Posterior cingulate gyrus (tissue), 11 donors: ENCODE measurements at regions not wholly inside any gene's neighbourhood (a gene's known extent, or its start where the extent isn't known, plus 50 kb on each side); places are given as distances from the start of the nearest gene placed in this dataset.
"Not testable (repeated sequence)": the region's sequence is repeated elsewhere in the genome, so short reads cannot be mapped to it uniquely, and the experiment has no call there.

Experiments
- DNase-seq, 10 donors: peaks; one replicate each; pipeline versions ENCODE4 v3.0.0 to v3.0.0-alpha.2; 2020 to 2021; ENCODE audit warnings: mixed read lengths in 3 of 10
- intact Hi-C: fragments of 100-400 bp; cut with DNase I; formaldehyde crosslinking; loops from one replicate; pipeline ENCODE4 v1.15.1; 2023

GRCh38 chr14:106329987-106330774, 803.8 kb downstream of the TMEM121 start:
- intact Hi-C loops, DNase-seq: not testable (repeated sequence)

- DNase-seq, result peak in 1 of 10 donors; percentile 44
- intact Hi-C loops, result not testable (repeated sequence)
Observed at GRCh38 chr14:106334428-106335109, 808.2 kb downstream of the TMEM121 start.

- DNase-seq, intact Hi-C loops: not testable (repeated sequence)
Observed at GRCh38 chr14:106335110-106335429, 808.7 kb downstream of the TMEM121 start.

GRCh38 chr14:106338775-106339174, 812.4 kb downstream of the TMEM121 start:
- intact Hi-C loops, DNase-seq: not testable (repeated sequence)

GRCh38 chr14:106340658-106341057, 814.3 kb downstream of the TMEM121 start:
- intact Hi-C loops, DNase-seq: not testable (repeated sequence)

GRCh38 chr14:106341161-106341560, 814.8 kb downstream of the TMEM121 start:
- intact Hi-C loops, DNase-seq: not testable (repeated sequence)

- intact Hi-C loops, result no loop called here
- no peak for DNase-seq
Observed at GRCh38 chr14:106343626-106344025, 817.2 kb downstream of the TMEM121 start.

GRCh38 chr14:106344065-106344614, 817.8 kb downstream of the TMEM121 start:
- intact Hi-C loops, DNase-seq: not testable (repeated sequence)

- intact Hi-C loops, DNase-seq: not testable (repeated sequence)
Observed at GRCh38 chr14:106344791-106345479, 818.6 kb downstream of the TMEM121 start.

- DNase-seq, result no peak
- intact Hi-C loops, result no loop called here
Observed at GRCh38 chr14:106346084-106346483, 819.7 kb downstream of the TMEM121 start.

GRCh38 chr14:106346534-106347290, 820.3 kb downstream of the TMEM121 start:
- intact Hi-C loops, result no loop called here
- no peak for DNase-seq

- intact Hi-C loops, result no loop called here
- DNase-seq, result no peak
Observed at GRCh38 chr14:106347291-106347778, 821.0 kb downstream of the TMEM121 start.

- intact Hi-C loops, result no loop called here
- no peak for DNase-seq
Observed at GRCh38 chr14:106347890-106348755, 821.7 kb downstream of the TMEM121 start.

- intact Hi-C loops, DNase-seq: not testable (repeated sequence)
Observed at GRCh38 chr14:106348873-106349540, 822.6 kb downstream of the TMEM121 start.

GRCh38 chr14:106349678-106350457, 823.5 kb downstream of the TMEM121 start:
- intact Hi-C loops, DNase-seq: not testable (repeated sequence)

- DNase-seq, intact Hi-C loops: not testable (repeated sequence)
Observed at GRCh38 chr14:106355007-106355791, 828.8 kb downstream of the TMEM121 start.
